GM19035 (cell line): ENCODE measurements at regions not wholly inside any gene's neighbourhood (a gene's known extent, or its start where the extent isn't known, plus 50 kb on each side); places are given as distances from the start of the nearest gene placed in this dataset.
A peak's percentile ranks its signal among the peaks of the same experiment; 100 is the strongest.
"Not testable (repeated sequence)": the region's sequence is repeated elsewhere in the genome, so short reads cannot be mapped to it uniquely, and the experiment has no call there.

Experiments used
- ATAC-seq: cut with Tn5 transposase; IDR thresholded peaks from one replicate; pipeline ENCODE4 v1.9.1; 2021; ENCODE audit not compliant: unreplicated experiment

- ATAC-seq = no peak
These were observed 182.5 kb upstream of the JUN start for GRCh38 chr1:58966103-58966916.

- no peak for ATAC-seq
These were observed 183.3 kb upstream of the JUN start for GRCh38 chr1:58966917-58967740.

GRCh38 chr1:58968360-58968952 is 184.6 kb upstream of the JUN start:
- ATAC-seq = peak; percentile 87

- ATAC-seq = not testable (repeated sequence)
These were observed 185.3 kb upstream of the JUN start for GRCh38 chr1:58969176-58969575.

- ATAC-seq = no peak
These were observed 187.8 kb upstream of the JUN start for GRCh38 chr1:58971629-58972140.

- ATAC-seq = no peak
These were observed 192.0 kb upstream of the JUN start for GRCh38 chr1:58975888-58976287.

GRCh38 chr1:58976294-58976693 is 192.4 kb upstream of the JUN start:
- no peak for ATAC-seq

GRCh38 chr1:58977598-58977997 is 193.8 kb upstream of the JUN start:
- no peak for ATAC-seq

GRCh38 chr1:58978096-58978495 is 194.2 kb upstream of the JUN start:
- no peak for ATAC-seq

- ATAC-seq = no peak
These were observed 195.2 kb upstream of the JUN start for GRCh38 chr1:58979086-58979485.

- ATAC-seq = no peak
These were observed 195.8 kb upstream of the JUN start for GRCh38 chr1:58979677-58980076.

- no peak for ATAC-seq
These were observed 197.5 kb upstream of the JUN start for GRCh38 chr1:58981392-58981791.

- ATAC-seq = no peak
These were observed 198.6 kb upstream of the JUN start for GRCh38 chr1:58982259-58982998.

GRCh38 chr1:58983162-58983561 is 199.3 kb upstream of the JUN start:
- no peak for ATAC-seq

- no peak for ATAC-seq
These were observed 199.9 kb upstream of the JUN start for GRCh38 chr1:58983633-58984245.

GRCh38 chr1:58986996-58987767 is 203.3 kb upstream of the JUN start:
- no peak for ATAC-seq

- no peak for ATAC-seq
These were observed 204.9 kb upstream of the JUN start for GRCh38 chr1:58988752-58989151.

GRCh38 chr1:58989845-58990244 is 206.0 kb upstream of the JUN start:
- no peak for ATAC-seq

GRCh38 chr1:58991305-58991704 is 207.5 kb upstream of the JUN start:
- ATAC-seq = no peak

GRCh38 chr1:58992643-58993042 is 208.8 kb upstream of the JUN start:
- no peak for ATAC-seq
